ENCODE measurements at regions not wholly inside any gene's neighbourhood (a gene's known extent, or its start where the extent isn't known, plus 50 kb on each side); places are given as distances from the start of the nearest gene placed in this dataset.
"Not testable (repeated sequence)": the region's sequence is repeated elsewhere in the genome, so short reads cannot be mapped to it uniquely, and the experiment has no call there.

DNA sequence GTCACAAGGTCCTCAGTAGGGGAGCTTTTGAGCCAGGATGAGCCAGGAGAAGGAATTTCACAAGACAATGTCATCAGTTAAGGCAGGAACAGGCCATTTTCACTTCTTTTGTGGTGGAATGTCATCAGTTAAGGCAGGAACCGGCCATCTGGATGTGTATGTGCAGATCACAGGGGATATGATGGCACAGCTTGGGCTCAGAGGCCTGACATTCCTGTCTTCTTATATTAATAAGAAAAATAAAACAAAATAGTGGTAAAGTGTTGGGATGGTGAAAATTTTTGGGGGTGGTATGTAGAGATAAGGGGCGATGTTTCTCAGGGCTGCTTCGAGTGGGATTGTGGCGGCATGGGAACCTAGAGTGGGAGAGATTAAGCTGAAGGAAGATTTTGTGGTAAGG, 484.5 kb upstream of the SLITRK5 start:
- not testable (repeated sequence) for H3K4me3 ChIP-seq; H2AFZ ChIP-seq (replicated peaks); H3K27me3 Mint-ChIP-seq (ENCODE audit: insufficient read depth, low read depth); H3K79me2 ChIP-seq (ENCODE audit: low read depth); H3K36me3 Mint-ChIP-seq; H3K27ac ChIP-seq; H3K36me3 ChIP-seq; H3K27ac Mint-ChIP-seq; H3K9me3 ChIP-seq (ENCODE audit: low read depth); H4K20me1 ChIP-seq (ENCODE audit: low read depth); H3K9ac ChIP-seq; H3K4me1 Mint-ChIP-seq; H3F3A ChIP-seq (ENCODE audit: low read depth); H3K4me3 Mint-ChIP-seq
- Histone ChIP-seq H3K4me1 (peaks cover 15% of the 10 kb centered on the region), H3K4me2 (peak overlapping the region; percentile 35), H3K27me3 (peaks cover 24% of the 10 kb centered on the region)
- peak; percentile 31 for DNase-seq (ENCODE audit: low spot score)
- H3K9me3 Mint-ChIP-seq, result peaks cover 17% of the 10 kb centered on the region
- peak; percentile 76 for TF ChIP-seq EZH2phosphoT487 (IDR thresholded peaks at IDR 0.05)

DNA sequence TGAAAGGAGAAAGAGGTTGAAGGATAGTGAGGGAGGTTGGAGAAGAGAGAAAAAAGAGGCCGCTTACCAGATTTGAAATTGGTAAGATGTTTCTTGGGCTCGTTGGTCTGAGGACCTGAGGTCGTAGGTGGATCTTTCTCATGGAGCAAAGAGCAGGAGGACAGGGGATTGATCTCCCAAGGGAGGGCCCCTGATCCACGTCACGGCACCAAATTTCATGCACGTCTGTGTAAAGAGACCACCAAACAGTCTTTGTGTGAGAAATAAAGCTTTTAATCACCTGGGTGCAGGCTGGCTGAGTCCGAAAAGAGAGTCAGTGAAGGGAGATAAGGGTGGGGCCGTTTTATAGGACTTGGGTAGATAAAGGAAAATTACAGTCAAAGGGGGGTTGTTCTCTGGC, 479.7 kb upstream of the SLITRK5 start:
- H3K36me3 ChIP-seq; H3K27ac ChIP-seq; DNase-seq (ENCODE audit: low spot score); H4K20me1 ChIP-seq (ENCODE audit: low read depth); H3K27me3 Mint-ChIP-seq (ENCODE audit: insufficient read depth, low read depth); H3K4me3 ChIP-seq; H3K4me3 Mint-ChIP-seq; H3F3A ChIP-seq (ENCODE audit: low read depth); H3K4me2 ChIP-seq; H3K9ac ChIP-seq; H3K27ac Mint-ChIP-seq; H3K79me2 ChIP-seq (ENCODE audit: low read depth); H3K9me3 ChIP-seq (ENCODE audit: low read depth); H2AFZ ChIP-seq (replicated peaks); H3K36me3 Mint-ChIP-seq; H3K4me1 Mint-ChIP-seq: not testable (repeated sequence)
- Histone ChIP-seq H3K4me1 (peaks cover 11% of the 10 kb centered on the region), H3K27me3 (peaks cover 24% of the 10 kb centered on the region)
- H3K9me3 Mint-ChIP-seq, result peaks cover 10% of the 10 kb centered on the region

DNA sequence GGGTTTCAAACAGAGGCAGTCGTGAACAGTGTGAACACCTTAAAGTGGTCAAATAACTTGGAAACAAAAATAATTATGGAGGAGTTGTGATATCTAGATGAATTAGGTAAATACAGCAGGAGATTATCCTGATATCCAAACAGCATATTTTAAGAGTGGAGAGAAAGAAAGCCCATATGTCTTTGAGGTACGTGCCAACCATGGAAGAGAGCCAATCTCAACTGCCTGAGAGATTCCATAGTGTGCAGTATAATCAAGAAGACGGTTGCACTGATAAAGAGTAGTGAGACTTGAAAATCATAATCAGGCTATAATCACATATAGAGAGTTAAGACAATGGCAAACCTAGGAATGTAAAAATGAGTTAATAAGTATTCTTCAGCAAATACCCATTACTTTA, 472.8 kb upstream of the SLITRK5 start:
- Mint-ChIP-seq H3K4me3 (no peak overlapping the region), H3K4me1 (no peaks in the 10 kb centered on the region), H3K27me3 (ENCODE audit: insufficient read depth, low read depth) (no peaks in the 10 kb centered on the region), H3K9me3 (no peaks in the 10 kb centered on the region), H3K36me3 (no peaks in the 10 kb centered on the region), H3K27ac (no peak overlapping the region)
- TF ChIP-seq EZH2 (IDR thresholded peaks at IDR 0.05), result no peak
- TF ChIP-seq EZH2phosphoT487 (IDR thresholded peaks at IDR 0.05), result no peak
- no peak for TF ChIP-seq CTCF (IDR thresholded peaks at IDR 0.05)
- H3K27me3 ChIP-seq, result no peaks in the 10 kb centered on the region
- no peak overlapping the region for H2AFZ ChIP-seq (replicated peaks)
- no peaks in the 10 kb centered on the region for H4K20me1 ChIP-seq (ENCODE audit: low read depth)
- H3K79me2 ChIP-seq (ENCODE audit: low read depth), result no peaks in the 10 kb centered on the region
- H3K4me1 ChIP-seq, result no peaks in the 10 kb centered on the region
- no peaks in the 10 kb centered on the region for H3F3A ChIP-seq (ENCODE audit: low read depth)
- H3K9me3 ChIP-seq (ENCODE audit: low read depth), result no peaks in the 10 kb centered on the region
- no peak for DNase-seq (ENCODE audit: low spot score)
- no peaks in the 10 kb centered on the region for H3K36me3 ChIP-seq
- H3K4me2 ChIP-seq, result no peak overlapping the region
- H3K9ac ChIP-seq, result no peak overlapping the region
- no peak overlapping the region for H3K4me3 ChIP-seq
- no peak overlapping the region for H3K27ac ChIP-seq

GRCh38 chr13:87206708-87207107, 464.5 kb upstream of the SLITRK5 start:
- H2AFZ ChIP-seq (replicated peaks), result no peak overlapping the region
- no peaks in the 10 kb centered on the region for H3K9me3 Mint-ChIP-seq
- H3F3A ChIP-seq (ENCODE audit: low read depth), result peaks cover 3% of the 10 kb centered on the region
- no peaks in the 10 kb centered on the region for H3K36me3 ChIP-seq
- H3K4me3 Mint-ChIP-seq, result no peak overlapping the region
- no peaks in the 10 kb centered on the region for H3K27me3 Mint-ChIP-seq (ENCODE audit: insufficient read depth, low read depth)
- no peaks in the 10 kb centered on the region for H3K9me3 ChIP-seq (ENCODE audit: low read depth)
- H3K36me3 Mint-ChIP-seq, result peaks cover 2% of the 10 kb centered on the region
- no peak overlapping the region for H3K27ac Mint-ChIP-seq
- H3K4me1 Mint-ChIP-seq, result no peaks in the 10 kb centered on the region
- no peaks in the 10 kb centered on the region for H3K79me2 ChIP-seq (ENCODE audit: low read depth)
- H3K27me3 ChIP-seq, result no peaks in the 10 kb centered on the region
- no peak overlapping the region for H3K4me3 ChIP-seq
- H4K20me1 ChIP-seq (ENCODE audit: low read depth), result no peaks in the 10 kb centered on the region
- TF ChIP-seq CTCF (IDR thresholded peaks at IDR 0.05), result no peak
- no peak for TF ChIP-seq EZH2 (IDR thresholded peaks at IDR 0.05)
- TF ChIP-seq EZH2phosphoT487 (IDR thresholded peaks at IDR 0.05), result no peak
- DNase-seq (ENCODE audit: low spot score), result no peak
- no peak overlapping the region for H3K4me2 ChIP-seq
- no peaks in the 10 kb centered on the region for H3K4me1 ChIP-seq
- no peak overlapping the region for H3K9ac ChIP-seq
- H3K27ac ChIP-seq, result no peak overlapping the region

Measured in neural progenitor cell (in vitro differentiated cells).